HepG2 (cell line): ENCODE measurements at regions not wholly inside any gene's neighbourhood (a gene's known extent, or its start where the extent isn't known, plus 50 kb on each side); places are given as distances from the start of the nearest gene placed in this dataset.
A peak's percentile ranks its signal among the peaks of the same experiment; 100 is the strongest.

Source experiments
- BCL6 ChIP-seq: IDR thresholded peaks from 2 replicates; pipeline ENCODE4 v1.6.1; 2016; ENCODE audit warnings: missing genetic modification reagents, missing compliant biosample characterization
- CAMTA2 ChIP-seq: sonication (generic); formaldehyde crosslinking; IDR thresholded peaks from 2 replicates; pipeline ENCODE4 v1.4.0; 2020; ENCODE audit warnings: mild to moderate bottlenecking, missing genetic modification reagents, borderline replicate concordance
- FOXA1 ChIP-seq, 2 experiments: fragments of 450-650 bp in 1 of 2; sonication (generic) in 1 of 2; formaldehyde crosslinking in 1 of 2; IDR thresholded peaks; 2 replicates each; pipeline versions ENCODE4 v1.4.0 to v1.6.1; 2016 to 2020; ENCODE audit warnings: missing genetic modification reagents in 1 of 2
- HNF4A ChIP-seq: sonication (generic); formaldehyde crosslinking; IDR thresholded peaks from 2 replicates; pipeline ENCODE4 v1.4.0; 2020; ENCODE audit warnings: missing genetic modification reagents
- HOXA5 ChIP-seq: sonication (generic); formaldehyde crosslinking; IDR thresholded peaks from 2 replicates; pipeline ENCODE4 v1.4.0; 2020; ENCODE audit warnings: missing genetic modification reagents
- RARA ChIP-seq: IDR thresholded peaks from 2 replicates; pipeline ENCODE4 v1.6.1; 2016; ENCODE audit warnings: missing genetic modification reagents, missing compliant biosample characterization
- RBM22 ChIP-seq: fragments of 200-400 bp; formaldehyde crosslinking; optimal IDR thresholded peaks from 2 replicates; pipeline ENCODE3; 2017; ENCODE audit warnings: mild to moderate bottlenecking, low read length, moderate library complexity
- RXRA ChIP-seq: sonication (generic); formaldehyde crosslinking; IDR thresholded peaks from 2 replicates; pipeline ENCODE4 v1.5.1; 2020; ENCODE audit warnings: missing genetic modification reagents
- SOX13 ChIP-seq, 3 experiments: fragments of 450-650 bp in 1 of 3; sonication (generic) in 1 of 3; formaldehyde crosslinking in 1 of 3; IDR thresholded peaks in 2 of 3; conservative IDR thresholded peaks in 1 of 3; 2 replicates each; pipeline versions ENCODE4 v1.5.0 to v1.6.1; 2016 to 2020; ENCODE audit warnings: antibody characterized with exemption in 1 of 3, mild to moderate bottlenecking in 1 of 3, missing compliant biosample characterization in 1 of 3, missing genetic modification reagents in 1 of 3, moderate library complexity in 1 of 3
- TP53 ChIP-seq: sonication (generic); formaldehyde crosslinking; conservative IDR thresholded peaks from 2 replicates; pipeline ENCODE4 v1.4.0; 2020; ENCODE audit warnings: missing genetic modification reagents
- ZC3H13 ChIP-seq: sonication (generic); formaldehyde crosslinking; IDR thresholded peaks from 2 replicates; pipeline ENCODE4 v1.8.1; 2023; ENCODE audit warnings: mild to moderate bottlenecking, missing genetic modification reagents, moderate library complexity
- ZNF557 ChIP-seq: sonication (generic); formaldehyde crosslinking; IDR thresholded peaks from 2 replicates; pipeline ENCODE4 v1.4.0; 2020; ENCODE audit warnings: missing genetic modification reagents
- ZNF574 ChIP-seq: sonication (generic); formaldehyde crosslinking; IDR thresholded peaks from 2 replicates; pipeline ENCODE4 v1.4.0; 2020; ENCODE audit warnings: missing genetic modification reagents
- TF ChIP-seq, protein P1 (sequence below): sonication (generic); formaldehyde crosslinking; IDR thresholded peaks from 2 replicates; pipeline ENCODE4 v1.4.0; 2020; ENCODE audit warnings: missing genetic modification reagents, borderline replicate concordance
- TF ChIP-seq, protein P2 (sequence below), 2 experiments: sonication (generic) in 1 of 2; formaldehyde crosslinking in 1 of 2; IDR thresholded peaks; 2 replicates each; pipeline versions ENCODE4 v1.4.0 to v1.6.1; 2018 to 2020; ENCODE audit warnings: missing genetic modification reagents in 2 of 2, borderline replicate concordance in 1 of 2, low read depth in 1 of 2, mild to moderate bottlenecking in 1 of 2, missing biosample characterization in 1 of 2

DNA sequence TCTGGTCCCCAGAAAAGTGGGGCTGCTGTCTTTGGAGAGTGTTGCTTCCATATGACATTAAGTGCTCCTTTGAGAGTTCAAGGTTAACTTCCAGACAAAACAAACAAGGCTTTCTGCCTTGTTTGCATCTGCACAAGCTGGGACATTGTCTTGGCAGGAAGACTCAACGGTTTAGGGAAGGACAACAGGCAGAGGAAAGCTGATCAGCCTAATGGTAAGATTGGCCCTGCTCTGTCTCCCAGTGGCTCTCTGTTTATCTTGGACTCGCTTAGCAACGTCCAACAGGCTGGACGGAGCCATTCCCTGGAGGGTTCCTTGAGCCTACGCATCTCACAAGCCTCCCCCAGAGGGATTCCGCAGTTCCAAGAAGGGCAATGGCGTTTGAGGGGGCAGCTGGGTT is 62.2 kb upstream of the SLC44A3 start (continued):
- TF ChIP-seq FOXA1 (IDR thresholded peaks at IDR 0.05): no peak
- peak; percentile 53 for TF ChIP-seq FOXA1 (CRISPR knock-in tag; IDR thresholded peaks at IDR 0.05)
- TF ChIP-seq, protein P1, sequence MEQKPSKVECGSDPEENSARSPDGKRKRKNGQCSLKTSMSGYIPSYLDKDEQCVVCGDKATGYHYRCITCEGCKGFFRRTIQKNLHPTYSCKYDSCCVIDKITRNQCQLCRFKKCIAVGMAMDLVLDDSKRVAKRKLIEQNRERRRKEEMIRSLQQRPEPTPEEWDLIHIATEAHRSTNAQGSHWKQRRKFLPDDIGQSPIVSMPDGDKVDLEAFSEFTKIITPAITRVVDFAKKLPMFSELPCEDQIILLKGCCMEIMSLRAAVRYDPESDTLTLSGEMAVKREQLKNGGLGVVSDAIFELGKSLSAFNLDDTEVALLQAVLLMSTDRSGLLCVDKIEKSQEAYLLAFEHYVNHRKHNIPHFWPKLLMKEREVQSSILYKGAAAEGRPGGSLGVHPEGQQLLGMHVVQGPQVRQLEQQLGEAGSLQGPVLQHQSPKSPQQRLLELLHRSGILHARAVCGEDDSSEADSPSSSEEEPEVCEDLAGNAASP (CRISPR knock-in tag): 0 out of 2 replicates have a peak, but pooled peaks have one; percentile 23
- TF ChIP-seq RARA (CRISPR knock-in tag): peak; percentile 38; the same call in 1 of the 2 replicates
- TF ChIP-seq CAMTA2 (CRISPR knock-in tag): no peak
- TF ChIP-seq ZNF574 (CRISPR knock-in tag): no peak
- no peak for TF ChIP-seq HOXA5 (CRISPR knock-in tag)
- TF ChIP-seq RXRA (CRISPR knock-in tag): no peak
- TF ChIP-seq RBM22: no peak
- peak; percentile 47; the same call in 1 of the 2 replicates for TF ChIP-seq BCL6
- TF ChIP-seq ZC3H13 (CRISPR knock-in tag): no peak
- TF ChIP-seq, protein P2, sequence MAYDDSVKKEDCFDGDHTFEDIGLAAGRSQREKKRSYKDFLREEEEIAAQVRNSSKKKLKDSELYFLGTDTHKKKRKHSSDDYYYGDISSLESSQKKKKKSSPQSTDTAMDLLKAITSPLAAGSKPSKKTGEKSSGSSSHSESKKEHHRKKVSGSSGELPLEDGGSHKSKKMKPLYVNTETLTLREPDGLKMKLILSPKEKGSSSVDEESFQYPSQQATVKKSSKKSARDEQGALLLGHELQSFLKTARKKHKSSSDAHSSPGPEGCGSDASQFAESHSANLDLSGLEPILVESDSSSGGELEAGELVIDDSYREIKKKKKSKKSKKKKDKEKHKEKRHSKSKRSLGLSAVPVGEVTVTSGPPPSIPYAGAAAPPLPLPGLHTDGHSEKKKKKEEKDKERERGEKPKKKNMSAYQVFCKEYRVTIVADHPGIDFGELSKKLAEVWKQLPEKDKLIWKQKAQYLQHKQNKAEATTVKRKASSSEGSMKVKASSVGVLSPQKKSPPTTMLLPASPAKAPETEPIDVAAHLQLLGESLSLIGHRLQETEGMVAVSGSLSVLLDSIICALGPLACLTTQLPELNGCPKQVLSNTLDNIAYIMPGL (CRISPR knock-in tag; IDR thresholded peaks at IDR 0.05; ENCODE audit: borderline replicate concordance in 1 of 2, low read depth in 1 of 2): no peak
- TF ChIP-seq HNF4A (CRISPR knock-in tag): 0 out of 2 replicates have a peak, but pooled peaks have one; percentile 9
- TF ChIP-seq TP53: no peak
- TF ChIP-seq ZNF557 (CRISPR knock-in tag): no peak
- no peak for TF ChIP-seq SOX13 (IDR thresholded peaks at IDR 0.05)
- TF ChIP-seq SOX13 (CRISPR knock-in tag; conservative IDR thresholded peaks at IDR 0.05 in 1 of 2, IDR thresholded peaks at IDR 0.05 in 1 of 2): peak in 1 of 2 experiments; percentile 47; a peak in 1 of 4 replicates
